ENCODE measurements at regions not wholly inside any gene's neighbourhood (a gene's known extent, or its start where the extent isn't known, plus 50 kb on each side); places are given as distances from the start of the nearest gene placed in this dataset.
"Not testable (repeated sequence)": the region's sequence is repeated elsewhere in the genome, so short reads cannot be mapped to it uniquely, and the experiment has no call there.

GRCh38 chr6:51007237-51007636 is 188.6 kb downstream of the TFAP2B start:
- Histone ChIP-seq H3K4me3 (no peak overlapping the region), H3K27me3 (ENCODE audit: control insufficient read depth in 3 of 3, insufficient read depth in 3 of 3, low read length in 2 of 3) (no peaks in the 10 kb centered on the region), H3K36me3 (ENCODE audit: control insufficient read depth in 4 of 4, insufficient read depth in 4 of 4, low read length in 4 of 4) (no peaks in the 10 kb centered on the region), H3K27ac (ENCODE audit: low read depth in 1 of 2, low read length in 1 of 2) (no peak overlapping the region), H3K9ac (ENCODE audit: insufficient read depth in 1 of 2, low read length in 2 of 2) (no peak overlapping the region), H3K4me1 (ENCODE audit: control insufficient read depth in 5 of 5, insufficient read depth in 5 of 5, low read length in 5 of 5) (no peaks in the 10 kb centered on the region), H3K9me3 (ENCODE audit: control insufficient read depth in 4 of 4, insufficient read depth in 3 of 4, low read length in 3 of 4) (no peaks in the 10 kb centered on the region)
- no peak for ATAC-seq (ENCODE audit: insufficient read depth, low FRiP score)
- DNase-seq, result no peak
- TF ChIP-seq CTCF (IDR thresholded peaks at IDR 0.05; ENCODE audit: control extremely low read depth, extremely low read depth), result no peak

- H3K36me3 ChIP-seq (ENCODE audit: control insufficient read depth in 4 of 4, insufficient read depth in 4 of 4, low read length in 4 of 4); H3K9me3 ChIP-seq (ENCODE audit: control insufficient read depth in 4 of 4, insufficient read depth in 3 of 4, low read length in 3 of 4); ATAC-seq (ENCODE audit: insufficient read depth, low FRiP score); H3K9ac ChIP-seq (ENCODE audit: insufficient read depth in 1 of 2, low read length in 2 of 2); DNase-seq; H3K27me3 ChIP-seq (ENCODE audit: control insufficient read depth in 3 of 3, insufficient read depth in 3 of 3, low read length in 2 of 3); H3K27ac ChIP-seq (ENCODE audit: low read depth in 1 of 2, low read length in 1 of 2); H3K4me1 ChIP-seq (ENCODE audit: control insufficient read depth in 5 of 5, insufficient read depth in 5 of 5, low read length in 5 of 5); H3K4me3 ChIP-seq: not testable (repeated sequence)
- 84 to 89% methylated on average over 1 of the region's 1 CpG for WGBS, 2 donors
Measured at GRCh38 chr6:51008693-51009092, 190.0 kb downstream of the TFAP2B start.

- Histone ChIP-seq H3K4me3 (no peak overlapping the region), H3K4me1 (ENCODE audit: control insufficient read depth in 5 of 5, insufficient read depth in 5 of 5, low read length in 5 of 5) (no peaks in the 10 kb centered on the region), H3K27ac (ENCODE audit: low read depth in 1 of 2, low read length in 1 of 2) (no peak overlapping the region), H3K9me3 (ENCODE audit: control insufficient read depth in 4 of 4, insufficient read depth in 3 of 4, low read length in 3 of 4) (no peaks in the 10 kb centered on the region), H3K36me3 (ENCODE audit: control insufficient read depth in 4 of 4, insufficient read depth in 4 of 4, low read length in 4 of 4) (no peaks in the 10 kb centered on the region), H3K9ac (ENCODE audit: insufficient read depth in 1 of 2, low read length in 2 of 2) (no peak overlapping the region), H3K27me3 (ENCODE audit: control insufficient read depth in 3 of 3, insufficient read depth in 3 of 3, low read length in 2 of 3) (peaks cover 0 to 3% (median 0%) of the 10 kb centered on the region in 3 donors)
- ATAC-seq (ENCODE audit: insufficient read depth, low FRiP score) (no peak), DNase-seq (no peak)
- TF ChIP-seq CTCF (IDR thresholded peaks at IDR 0.05; ENCODE audit: control extremely low read depth, extremely low read depth), result no peak
Measured at GRCh38 chr6:51013376-51013775, 194.7 kb downstream of the TFAP2B start.

- DNase-seq (no peak), ATAC-seq (ENCODE audit: insufficient read depth, low FRiP score) (no peak)
- H3K4me1 ChIP-seq (ENCODE audit: control insufficient read depth in 5 of 5, insufficient read depth in 5 of 5, low read length in 5 of 5), result no peaks in the 10 kb centered on the region
- no peaks in the 10 kb centered on the region for H3K36me3 ChIP-seq (ENCODE audit: control insufficient read depth in 4 of 4, insufficient read depth in 4 of 4, low read length in 4 of 4)
- H3K9me3 ChIP-seq (ENCODE audit: control insufficient read depth in 4 of 4, insufficient read depth in 3 of 4, low read length in 3 of 4), result no peaks in the 10 kb centered on the region
- no peak for TF ChIP-seq CTCF (IDR thresholded peaks at IDR 0.05; ENCODE audit: control extremely low read depth, extremely low read depth)
- no peak overlapping the region for H3K9ac ChIP-seq (ENCODE audit: insufficient read depth in 1 of 2, low read length in 2 of 2)
- no peak overlapping the region for H3K27ac ChIP-seq (ENCODE audit: low read depth in 1 of 2, low read length in 1 of 2)
- peaks cover 0 to 3% (median 0%) of the 10 kb centered on the region in 3 donors for H3K27me3 ChIP-seq (ENCODE audit: control insufficient read depth in 3 of 3, insufficient read depth in 3 of 3, low read length in 2 of 3)
- WGBS, 2 donors, result 93 to 96% methylated on average over 6 of the region's 6 CpGs
- H3K4me3 ChIP-seq, result no peak overlapping the region
Measured at GRCh38 chr6:51015394-51015793, 196.7 kb downstream of the TFAP2B start.
